Prostate gland (tissue), 2 donors: ENCODE measurements at regions not wholly inside any gene's neighbourhood (a gene's known extent, or its start where the extent isn't known, plus 50 kb on each side); places are given as distances from the start of the nearest gene placed in this dataset.

ENCODE experiments used
- POLR2A ChIP-seq: fragments of 450-650 bp; IDR thresholded peaks from one replicate; pipeline ENCODE4 v1.6.1; 2016; ENCODE audit warnings: antibody characterized with exemption, mild to moderate bottlenecking
- TF ChIP-seq, protein P1 (sequence below), 4 experiments: fragments of 200-600 bp in 2 of 4; fragments of 450-650 bp in 2 of 4; sonication (generic) in 2 of 4; IDR thresholded peaks; 1 replicate in 3 of 4; 2 replicates in 1 of 4; pipeline ENCODE4 v1.5.1; 2016 to 2019; ENCODE audit warnings: antibody characterized with exemption in 4 of 4, mild to moderate bottlenecking in 2 of 4, moderate library complexity in 2 of 4

DNA sequence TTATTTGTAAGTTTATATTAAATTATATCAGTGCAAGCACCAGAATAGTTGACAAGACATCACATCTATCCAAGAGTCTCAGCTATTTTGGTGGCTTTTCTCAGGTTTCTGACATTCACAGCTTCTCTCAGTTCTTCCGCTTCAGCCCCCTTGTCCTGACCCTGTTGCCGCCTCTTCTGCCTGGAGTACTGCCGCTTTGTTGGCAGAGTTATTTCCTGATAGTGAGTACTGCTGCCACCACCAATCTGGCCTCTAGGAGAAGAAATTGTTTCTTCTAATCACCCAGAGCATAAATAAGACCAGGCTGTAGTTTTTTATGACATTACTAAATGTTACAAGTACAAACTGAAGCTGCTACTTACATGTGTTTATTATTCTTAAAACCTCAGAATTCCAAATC, 470.1 kb downstream of the NSUN3 start:
- TF ChIP-seq, protein P1, sequence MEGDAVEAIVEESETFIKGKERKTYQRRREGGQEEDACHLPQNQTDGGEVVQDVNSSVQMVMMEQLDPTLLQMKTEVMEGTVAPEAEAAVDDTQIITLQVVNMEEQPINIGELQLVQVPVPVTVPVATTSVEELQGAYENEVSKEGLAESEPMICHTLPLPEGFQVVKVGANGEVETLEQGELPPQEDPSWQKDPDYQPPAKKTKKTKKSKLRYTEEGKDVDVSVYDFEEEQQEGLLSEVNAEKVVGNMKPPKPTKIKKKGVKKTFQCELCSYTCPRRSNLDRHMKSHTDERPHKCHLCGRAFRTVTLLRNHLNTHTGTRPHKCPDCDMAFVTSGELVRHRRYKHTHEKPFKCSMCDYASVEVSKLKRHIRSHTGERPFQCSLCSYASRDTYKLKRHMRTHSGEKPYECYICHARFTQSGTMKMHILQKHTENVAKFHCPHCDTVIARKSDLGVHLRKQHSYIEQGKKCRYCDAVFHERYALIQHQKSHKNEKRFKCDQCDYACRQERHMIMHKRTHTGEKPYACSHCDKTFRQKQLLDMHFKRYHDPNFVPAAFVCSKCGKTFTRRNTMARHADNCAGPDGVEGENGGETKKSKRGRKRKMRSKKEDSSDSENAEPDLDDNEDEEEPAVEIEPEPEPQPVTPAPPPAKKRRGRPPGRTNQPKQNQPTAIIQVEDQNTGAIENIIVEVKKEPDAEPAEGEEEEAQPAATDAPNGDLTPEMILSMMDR (IDR thresholded peaks at IDR 0.05): no peak
- TF ChIP-seq POLR2A: no peak
